ENCODE measurements at regions not wholly inside any gene's neighbourhood (a gene's known extent, or its start where the extent isn't known, plus 50 kb on each side); places are given as distances from the start of the nearest gene placed in this dataset.

DNA sequence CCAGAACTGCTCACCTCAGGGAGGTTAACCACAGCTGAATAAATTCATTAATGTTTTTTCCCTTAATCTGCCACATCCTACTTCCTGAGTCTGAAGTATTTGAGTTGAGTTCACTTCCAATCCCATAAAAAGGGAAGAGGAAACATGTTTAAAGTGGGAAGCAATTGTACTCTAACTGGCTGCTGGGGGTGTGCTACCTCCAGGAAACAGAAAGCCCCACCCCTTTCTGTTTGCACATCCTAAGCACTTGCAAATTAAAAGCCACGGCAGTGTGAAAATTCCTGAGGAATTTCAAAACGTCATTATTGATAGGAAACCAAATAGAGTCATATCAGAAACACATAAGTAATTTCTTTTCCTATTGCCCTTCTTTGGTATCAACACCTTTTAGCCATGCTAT lies 307.0 kb upstream of the NR5A2 start:
- TF ChIP-seq, protein P1, sequence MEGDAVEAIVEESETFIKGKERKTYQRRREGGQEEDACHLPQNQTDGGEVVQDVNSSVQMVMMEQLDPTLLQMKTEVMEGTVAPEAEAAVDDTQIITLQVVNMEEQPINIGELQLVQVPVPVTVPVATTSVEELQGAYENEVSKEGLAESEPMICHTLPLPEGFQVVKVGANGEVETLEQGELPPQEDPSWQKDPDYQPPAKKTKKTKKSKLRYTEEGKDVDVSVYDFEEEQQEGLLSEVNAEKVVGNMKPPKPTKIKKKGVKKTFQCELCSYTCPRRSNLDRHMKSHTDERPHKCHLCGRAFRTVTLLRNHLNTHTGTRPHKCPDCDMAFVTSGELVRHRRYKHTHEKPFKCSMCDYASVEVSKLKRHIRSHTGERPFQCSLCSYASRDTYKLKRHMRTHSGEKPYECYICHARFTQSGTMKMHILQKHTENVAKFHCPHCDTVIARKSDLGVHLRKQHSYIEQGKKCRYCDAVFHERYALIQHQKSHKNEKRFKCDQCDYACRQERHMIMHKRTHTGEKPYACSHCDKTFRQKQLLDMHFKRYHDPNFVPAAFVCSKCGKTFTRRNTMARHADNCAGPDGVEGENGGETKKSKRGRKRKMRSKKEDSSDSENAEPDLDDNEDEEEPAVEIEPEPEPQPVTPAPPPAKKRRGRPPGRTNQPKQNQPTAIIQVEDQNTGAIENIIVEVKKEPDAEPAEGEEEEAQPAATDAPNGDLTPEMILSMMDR (IDR thresholded peaks at IDR 0.05) = no peak
- TF ChIP-seq POLR2A (IDR thresholded peaks at IDR 0.05) = no peak
- TF ChIP-seq POLR2AphosphoS5 (IDR thresholded peaks at IDR 0.05; ENCODE audit: insufficient read depth in 1 of 2, low read depth in 1 of 2) = no peak

Data from vagina (tissue), 2 donors.